ENCODE measurements at regions not wholly inside any gene's neighbourhood (a gene's known extent, or its start where the extent isn't known, plus 50 kb on each side); places are given as distances from the start of the nearest gene placed in this dataset.
"Not testable (repeated sequence)": the region's sequence is repeated elsewhere in the genome, so short reads cannot be mapped to it uniquely, and the experiment has no call there.

DNA sequence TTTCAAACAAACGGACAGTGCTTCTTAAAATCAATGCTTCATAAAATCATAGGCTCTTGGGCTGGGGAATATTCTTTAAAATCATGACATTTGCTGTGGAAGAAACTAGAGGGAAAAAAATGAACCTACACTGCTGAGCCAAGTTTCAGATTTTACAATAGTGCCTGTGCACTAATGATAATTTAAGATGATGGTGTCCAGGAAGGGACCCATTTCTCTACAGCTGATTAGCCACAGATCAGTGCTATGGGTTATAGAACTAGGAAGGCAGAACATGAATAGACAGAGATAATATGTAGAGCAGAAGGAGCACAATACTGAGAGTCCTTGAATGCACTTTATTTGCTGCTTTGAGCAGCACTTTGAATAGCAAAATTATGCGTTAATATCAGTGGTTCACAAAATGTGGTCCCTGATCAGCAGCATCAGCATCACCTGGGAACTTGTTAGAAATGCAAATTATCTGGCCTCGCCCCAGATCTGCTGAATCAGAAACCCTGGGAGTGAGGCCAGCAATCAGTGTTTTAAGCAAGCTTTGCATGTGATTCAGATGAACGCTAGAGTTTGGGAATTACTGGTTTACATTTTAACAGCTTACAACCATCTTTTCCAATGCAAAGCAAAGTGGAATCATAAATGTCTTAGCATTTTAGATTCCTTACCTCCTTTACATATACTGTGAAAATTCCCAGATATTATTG is 135.8 kb upstream of the ANKRD28 start:
- no peaks in the 10 kb centered on the region for H3K9me3 Mint-ChIP-seq
- DNase-seq (ENCODE audit: extremely low spot score, unreplicated experiment) = no peak
- peaks cover 22% of the 10 kb centered on the region for H3K4me1 Mint-ChIP-seq (ENCODE audit: unreplicated experiment)
- no peak overlapping the region for H3K4me3 Mint-ChIP-seq
- no peaks in the 10 kb centered on the region for H3K36me3 Mint-ChIP-seq
- H3K27ac Mint-ChIP-seq = no peak overlapping the region
- H3K27me3 Mint-ChIP-seq = no peaks in the 10 kb centered on the region
- TF ChIP-seq, protein P1, sequence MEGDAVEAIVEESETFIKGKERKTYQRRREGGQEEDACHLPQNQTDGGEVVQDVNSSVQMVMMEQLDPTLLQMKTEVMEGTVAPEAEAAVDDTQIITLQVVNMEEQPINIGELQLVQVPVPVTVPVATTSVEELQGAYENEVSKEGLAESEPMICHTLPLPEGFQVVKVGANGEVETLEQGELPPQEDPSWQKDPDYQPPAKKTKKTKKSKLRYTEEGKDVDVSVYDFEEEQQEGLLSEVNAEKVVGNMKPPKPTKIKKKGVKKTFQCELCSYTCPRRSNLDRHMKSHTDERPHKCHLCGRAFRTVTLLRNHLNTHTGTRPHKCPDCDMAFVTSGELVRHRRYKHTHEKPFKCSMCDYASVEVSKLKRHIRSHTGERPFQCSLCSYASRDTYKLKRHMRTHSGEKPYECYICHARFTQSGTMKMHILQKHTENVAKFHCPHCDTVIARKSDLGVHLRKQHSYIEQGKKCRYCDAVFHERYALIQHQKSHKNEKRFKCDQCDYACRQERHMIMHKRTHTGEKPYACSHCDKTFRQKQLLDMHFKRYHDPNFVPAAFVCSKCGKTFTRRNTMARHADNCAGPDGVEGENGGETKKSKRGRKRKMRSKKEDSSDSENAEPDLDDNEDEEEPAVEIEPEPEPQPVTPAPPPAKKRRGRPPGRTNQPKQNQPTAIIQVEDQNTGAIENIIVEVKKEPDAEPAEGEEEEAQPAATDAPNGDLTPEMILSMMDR (conservative IDR thresholded peaks at IDR 0.05) = no peak

DNA sequence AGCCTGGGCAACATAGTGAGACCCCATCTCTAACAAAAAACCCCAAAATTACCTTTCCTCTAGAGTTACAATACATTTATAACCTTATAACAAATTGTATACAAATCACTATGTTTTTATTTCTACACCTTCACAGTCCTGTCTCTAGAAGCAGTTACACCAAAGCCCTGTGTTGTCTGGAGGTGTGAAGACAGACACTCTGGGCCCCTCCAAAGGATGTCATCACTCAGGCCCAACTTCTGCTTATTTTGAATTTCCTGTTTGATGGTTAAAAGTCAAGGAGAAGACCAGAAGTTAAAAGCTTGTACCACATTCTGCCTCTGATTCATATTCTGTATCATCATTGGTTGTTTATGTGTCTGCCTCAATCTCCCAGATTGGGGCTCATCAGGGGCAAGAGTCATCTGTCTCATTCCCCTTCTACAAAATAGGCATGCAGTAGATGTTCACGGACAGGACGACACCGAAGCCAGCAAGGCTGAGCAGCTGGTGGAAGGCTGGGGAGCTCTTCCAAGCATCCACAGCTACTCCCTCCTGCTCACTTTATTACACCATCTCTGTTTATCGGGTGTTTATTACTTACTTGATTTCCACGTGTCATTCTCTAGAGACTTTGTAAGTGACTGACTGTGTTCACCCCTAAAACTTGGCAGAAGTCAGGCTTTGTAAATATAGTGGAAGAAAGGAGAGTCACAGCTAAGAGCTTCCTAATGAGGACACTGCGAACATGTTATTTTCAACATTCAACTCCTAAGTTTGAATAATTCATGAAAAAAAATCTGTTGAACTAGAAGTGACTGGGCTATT is 136.8 kb upstream of the ANKRD28 start:
- Mint-ChIP-seq H3K36me3 (no peaks in the 10 kb centered on the region), H3K4me1 (ENCODE audit: unreplicated experiment) (peaks cover 22% of the 10 kb centered on the region), H3K9me3 (no peaks in the 10 kb centered on the region), H3K4me3 (no peak overlapping the region), H3K27me3 (no peaks in the 10 kb centered on the region), H3K27ac (no peak overlapping the region)
- DNase-seq (ENCODE audit: extremely low spot score, unreplicated experiment) = no peak
- TF ChIP-seq, protein P1 (conservative IDR thresholded peaks at IDR 0.05) = no peak

DNA sequence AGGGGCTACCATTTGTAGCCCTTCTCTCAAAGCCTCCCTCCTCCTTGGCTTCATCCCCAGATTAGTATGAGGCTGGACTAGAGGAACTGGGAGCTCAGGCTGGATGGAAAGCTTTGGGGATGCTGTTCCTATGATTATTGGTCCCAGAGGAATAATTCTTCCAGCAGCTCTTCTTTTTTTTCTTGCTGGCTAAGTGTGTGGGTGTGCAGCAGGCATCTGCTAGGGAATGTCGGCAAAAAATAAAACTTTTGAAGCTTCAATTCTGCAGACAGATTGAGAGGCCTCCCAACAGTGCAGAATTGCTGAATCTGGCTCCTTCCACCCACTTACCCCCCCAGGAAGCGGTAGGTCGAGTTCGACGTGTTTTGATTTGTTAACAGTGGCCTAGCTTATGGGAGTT is 138.5 kb upstream of the ANKRD28 start:
- no peak for DNase-seq (ENCODE audit: extremely low spot score, unreplicated experiment)
- Mint-ChIP-seq H3K27me3 (no peaks in the 10 kb centered on the region), H3K4me1 (ENCODE audit: unreplicated experiment) (peaks cover 22% of the 10 kb centered on the region), H3K27ac (no peak overlapping the region), H3K4me3 (no peak overlapping the region), H3K9me3 (no peaks in the 10 kb centered on the region), H3K36me3 (no peaks in the 10 kb centered on the region)
- TF ChIP-seq, protein P1 (conservative IDR thresholded peaks at IDR 0.05) = no peak

DNA sequence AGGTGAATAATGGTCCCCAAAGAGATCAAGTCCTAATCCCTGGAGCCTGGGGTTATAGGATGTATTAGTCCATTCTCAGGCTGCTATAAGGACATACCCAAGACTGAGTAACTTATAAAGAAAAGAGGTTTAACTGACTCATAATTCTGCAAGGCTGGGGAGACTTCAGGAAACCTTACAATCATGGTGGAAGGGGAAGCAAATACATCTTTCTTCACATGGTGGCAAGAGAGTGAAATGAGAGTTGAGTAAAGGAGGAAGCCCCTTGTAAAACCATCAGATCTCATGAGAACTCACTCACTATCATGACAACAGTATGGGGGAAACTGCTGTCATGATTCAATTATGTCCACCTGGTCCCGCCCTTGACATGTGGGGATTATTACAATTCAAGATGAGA is 142.9 kb upstream of the ANKRD28 start:
- Mint-ChIP-seq H3K9me3 (peaks cover 5% of the 10 kb centered on the region), H3K4me3 (no peak overlapping the region), H3K27me3 (no peaks in the 10 kb centered on the region), H3K36me3 (no peaks in the 10 kb centered on the region), H3K4me1 (ENCODE audit: unreplicated experiment) (peaks cover 7% of the 10 kb centered on the region), H3K27ac (no peak overlapping the region)
- TF ChIP-seq, protein P1 (conservative IDR thresholded peaks at IDR 0.05) = no peak
- no peak for DNase-seq (ENCODE audit: extremely low spot score, unreplicated experiment)

DNA sequence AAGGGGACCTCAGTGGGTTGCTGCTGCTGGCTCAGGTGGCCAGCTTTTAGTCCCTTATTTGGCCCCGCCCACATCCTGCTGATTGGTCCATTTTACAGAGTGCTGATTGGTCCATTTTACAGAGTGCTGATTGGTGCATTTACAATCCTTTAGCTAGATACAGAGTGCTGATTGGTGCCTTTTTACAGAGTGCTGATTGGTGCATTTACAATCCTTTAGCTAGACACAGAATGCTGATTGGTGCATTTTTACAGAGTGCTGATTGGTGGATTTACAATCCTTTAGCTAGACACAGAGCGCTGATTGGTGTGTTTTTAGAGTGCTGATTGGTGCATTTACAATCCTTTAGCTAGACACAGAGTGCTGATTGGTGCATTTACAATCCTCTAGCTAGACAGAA is 143.7 kb upstream of the ANKRD28 start:
- H3K27me3 Mint-ChIP-seq; H3K4me1 Mint-ChIP-seq (ENCODE audit: unreplicated experiment); H3K36me3 Mint-ChIP-seq; H3K4me3 Mint-ChIP-seq; H3K27ac Mint-ChIP-seq; H3K9me3 Mint-ChIP-seq; DNase-seq (ENCODE audit: extremely low spot score, unreplicated experiment): not testable (repeated sequence)

DNA sequence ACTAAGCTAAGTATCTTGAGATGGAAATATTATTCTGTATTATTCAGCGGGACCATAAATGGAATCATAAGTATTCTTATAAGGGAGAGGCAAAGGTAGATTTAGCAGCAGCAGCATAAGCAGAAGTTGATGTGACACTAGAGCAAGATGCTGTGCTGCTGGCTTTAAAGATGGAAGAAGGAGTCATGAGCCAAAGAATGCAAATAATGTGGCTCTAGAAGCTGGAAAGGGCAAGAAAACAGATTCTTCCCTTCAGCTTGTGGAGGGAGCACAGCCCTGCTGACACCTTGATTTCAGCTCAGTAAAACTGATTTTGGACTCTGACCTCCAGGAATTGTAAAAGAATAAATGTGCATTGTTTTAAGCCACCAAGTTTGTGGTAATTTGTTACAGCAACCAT is 144.2 kb upstream of the ANKRD28 start:
- no peaks in the 10 kb centered on the region for H3K27me3 Mint-ChIP-seq
- no peak overlapping the region for H3K4me3 Mint-ChIP-seq
- DNase-seq (ENCODE audit: extremely low spot score, unreplicated experiment) = no peak
- TF ChIP-seq, protein P1 (conservative IDR thresholded peaks at IDR 0.05) = no peak
- H3K9me3 Mint-ChIP-seq = peaks cover 10% of the 10 kb centered on the region
- H3K36me3 Mint-ChIP-seq = no peaks in the 10 kb centered on the region
- H3K4me1 Mint-ChIP-seq (ENCODE audit: unreplicated experiment) = no peaks in the 10 kb centered on the region
- no peak overlapping the region for H3K27ac Mint-ChIP-seq
